GM19023 (cell line): ENCODE measurements at regions not wholly inside any gene's neighbourhood (a gene's known extent, or its start where the extent isn't known, plus 50 kb on each side); places are given as distances from the start of the nearest gene placed in this dataset.

ENCODE experiments used
- ATAC-seq: cut with Tn5 transposase; IDR thresholded peaks from one replicate; pipeline ENCODE4 v1.9.1; 2021; ENCODE audit warnings: mild to moderate bottlenecking, moderate library complexity; ENCODE audit not compliant: unreplicated experiment

GRCh38 chr19:29292153-29292552, 79.2 kb upstream of the UQCRFS1 start:
- ATAC-seq, result no peak

GRCh38 chr19:29292562-29292961, 79.6 kb upstream of the UQCRFS1 start:
- ATAC-seq, result no peak

GRCh38 chr19:29293292-29293691, 80.3 kb upstream of the UQCRFS1 start:
- ATAC-seq, result no peak

GRCh38 chr19:29293736-29294342, 80.9 kb upstream of the UQCRFS1 start:
- no peak for ATAC-seq

GRCh38 chr19:29294343-29294811, 81.4 kb upstream of the UQCRFS1 start:
- no peak for ATAC-seq

GRCh38 chr19:29295285-29295684, 82.3 kb upstream of the UQCRFS1 start:
- no peak for ATAC-seq

GRCh38 chr19:29297381-29297780, 84.4 kb upstream of the UQCRFS1 start:
- ATAC-seq, result no peak

- no peak for ATAC-seq
Observed at GRCh38 chr19:29299416-29300380, 86.7 kb upstream of the UQCRFS1 start.

- ATAC-seq, result no peak
Observed at GRCh38 chr19:29302002-29302928, 89.3 kb upstream of the UQCRFS1 start.

GRCh38 chr19:29303069-29303718, 90.2 kb upstream of the UQCRFS1 start:
- ATAC-seq, result no peak

- no peak for ATAC-seq
Observed at GRCh38 chr19:29303719-29304090, 90.8 kb upstream of the UQCRFS1 start.

- no peak for ATAC-seq
Observed at GRCh38 chr19:29305268-29305667, 92.3 kb upstream of the UQCRFS1 start.

GRCh38 chr19:29308977-29309590, 96.1 kb upstream of the UQCRFS1 start:
- no peak for ATAC-seq

- ATAC-seq, result no peak
Observed at GRCh38 chr19:29309637-29310036, 96.7 kb upstream of the UQCRFS1 start.

- ATAC-seq, result no peak
Observed at GRCh38 chr19:29311191-29311790, 98.3 kb upstream of the UQCRFS1 start.

GRCh38 chr19:29315556-29316190, 102.7 kb upstream of the UQCRFS1 start:
- ATAC-seq, result no peak

- ATAC-seq, result no peak
Observed at GRCh38 chr19:29318581-29318980, 105.6 kb upstream of the UQCRFS1 start.

- ATAC-seq, result no peak
Observed at GRCh38 chr19:29320086-29320485, 107.1 kb upstream of the UQCRFS1 start.

- no peak for ATAC-seq
Observed at GRCh38 chr19:29320618-29321017, 107.7 kb upstream of the UQCRFS1 start.
